CD14-positive monocyte (primary cell): ENCODE measurements at regions not wholly inside any gene's neighbourhood (a gene's known extent, or its start where the extent isn't known, plus 50 kb on each side); places are given as distances from the start of the nearest gene placed in this dataset.

Experiments
- DNase-seq, 3 donors: peaks; one replicate each; pipeline ENCODE4 v3.0.0-alpha.2; 2011 to 2022
- H2AFZ ChIP-seq: 2 replicates; pipeline ENCODE4 v1.6.0; 2012; ENCODE audit warnings: mild to moderate bottlenecking, low read depth, low read length, inconsistent platforms; ENCODE audit not compliant: insufficient read depth, poor library complexity, severe bottlenecking
- H3K27ac ChIP-seq, 2 donors: 1 replicate in 1 of 2; 2 replicates in 1 of 2; pipeline ENCODE4 v1.5.1; 2012 to 2013; ENCODE audit warnings: low read length in 2 of 2, control low read depth in 1 of 2, inconsistent platforms in 1 of 2, low read depth in 1 of 2, mild to moderate bottlenecking in 1 of 2
- H3K27me3 ChIP-seq, 2 donors: one replicate each; pipeline versions ENCODE4 v1.6.0 to v1.6.1; 2011 to 2013; ENCODE audit warnings: low read length in 2 of 2; ENCODE audit not compliant: control insufficient read depth in 2 of 2, insufficient read depth in 2 of 2
- H3K36me3 ChIP-seq, 2 donors: replicated peaks in 1 of 2; 1 replicate in 1 of 2; 2 replicates in 1 of 2; pipeline versions ENCODE4 v1.5.1 to v1.6.1; 2012 to 2013; ENCODE audit warnings: low read length in 2 of 2, control low read depth in 1 of 2, inconsistent platforms in 1 of 2, mild to moderate bottlenecking in 1 of 2; ENCODE audit not compliant: insufficient read depth in 2 of 2, control insufficient read depth in 1 of 2
- H3K4me1 ChIP-seq, 2 donors: 1 replicate in 1 of 2; 2 replicates in 1 of 2; pipeline versions ENCODE4 v1.5.1 to v1.6.1; 2012 to 2013; ENCODE audit warnings: low read length in 2 of 2, control low read depth in 1 of 2, inconsistent platforms in 1 of 2, mild to moderate bottlenecking in 1 of 2, moderate library complexity in 1 of 2; ENCODE audit not compliant: insufficient read depth in 2 of 2, control insufficient read depth in 1 of 2
- H3K4me2 ChIP-seq: replicated peaks from 2 replicates; pipeline ENCODE3; 2012; ENCODE audit warnings: low read length, moderate library complexity, mild to moderate bottlenecking; ENCODE audit not compliant: poor library complexity, severe bottlenecking; ENCODE audit errors: extremely low read depth
- H3K4me3 ChIP-seq, 3 experiments: fragments of 200-600 bp in 1 of 3; sonication (generic) in 1 of 3; replicated peaks in 1 of 3; 1 replicate in 2 of 3; 2 replicates in 1 of 3; pipeline ENCODE4 v1.5.1; 2011 to 2013; ENCODE audit warnings: low read length in 3 of 3, mild to moderate bottlenecking in 3 of 3, control low read depth in 2 of 3, low read depth in 2 of 3, inconsistent platforms in 1 of 3, moderate library complexity in 1 of 3
- H3K79me2 ChIP-seq: 2 replicates; pipeline ENCODE4 v1.6.0; 2012; ENCODE audit warnings: mild to moderate bottlenecking, control low read depth, inconsistent platforms, low read length, moderate library complexity; ENCODE audit not compliant: insufficient read depth
- H3K9ac ChIP-seq: 2 replicates; pipeline ENCODE4 v1.6.0; 2017; ENCODE audit warnings: low read length, mild to moderate bottlenecking; ENCODE audit not compliant: insufficient read depth, poor library complexity, severe bottlenecking
- H3K9me3 ChIP-seq, 2 donors: replicated peaks in 1 of 2; 1 replicate in 1 of 2; 2 replicates in 1 of 2; pipeline versions ENCODE4 v1.5.1 to v1.6.1; 2012 to 2013; ENCODE audit warnings: low read length in 2 of 2, control low read depth in 1 of 2; ENCODE audit not compliant: control insufficient read depth in 1 of 2, insufficient read depth in 1 of 2
- H4K20me1 ChIP-seq: 2 replicates; pipeline ENCODE4 v1.6.0; 2012; ENCODE audit warnings: mild to moderate bottlenecking, low read length, control low read depth, moderate library complexity; ENCODE audit not compliant: insufficient read depth
- H3K27ac Mint-ChIP-seq, 7 donors: one replicate each; pipeline ENCODE4 v1.8.0; 2020; ENCODE audit warnings: mild to moderate bottlenecking in 7 of 7, mixed read lengths in 7 of 7, moderate library complexity in 6 of 7, inconsistent platforms in 2 of 7
- H3K27me3 Mint-ChIP-seq, 3 donors: one replicate each; pipeline ENCODE4 v1.8.0; 2021 to 2022; ENCODE audit warnings: low read depth in 3 of 3, mild to moderate bottlenecking in 3 of 3, mixed read lengths in 3 of 3, moderate library complexity in 3 of 3, inconsistent platforms in 1 of 3
- H3K36me3 Mint-ChIP-seq, 2 donors: one replicate each; pipeline ENCODE4 v1.8.0; 2020; ENCODE audit warnings: mixed read lengths in 2 of 2, inconsistent platforms in 1 of 2, mild to moderate bottlenecking in 1 of 2
- H3K4me1 Mint-ChIP-seq: one replicate; pipeline ENCODE4 v1.8.0; 2020; ENCODE audit warnings: mild to moderate bottlenecking, mixed read lengths
- H3K4me3 Mint-ChIP-seq, 2 donors: one replicate each; pipeline ENCODE4 v1.8.0; 2020; ENCODE audit warnings: mild to moderate bottlenecking in 2 of 2, mixed read lengths in 2 of 2, moderate library complexity in 1 of 2
- H3K9me3 Mint-ChIP-seq, 7 donors: one replicate each; pipeline ENCODE4 v1.8.0; 2020 to 2022; ENCODE audit warnings: mixed read lengths in 7 of 7, mild to moderate bottlenecking in 6 of 7, moderate library complexity in 6 of 7, inconsistent platforms in 2 of 7
- WGBS: methylation state at CpG from one replicate; pipeline ENCODE4 v1.1.5; 2013; ENCODE audit warnings: missing lambda C conversion rate; ENCODE audit not compliant: insufficient coverage; 5-methylcytosine and 5-hydroxymethylcytosine counted together
- intact Hi-C, 2 donors: fragments of 100-400 bp; cut with micrococcal nuclease; formaldehyde crosslinking; loops; one replicate each; pipeline versions ENCODE4 v1.15.0 to v1.15.1; 2023
- TF ChIP-seq, protein P1 (sequence below): fragments of 200-600 bp; IDR thresholded peaks from one replicate; pipeline ENCODE4 v1.8.0; 2022; ENCODE audit warnings: antibody characterized with exemption, mild to moderate bottlenecking

DNA sequence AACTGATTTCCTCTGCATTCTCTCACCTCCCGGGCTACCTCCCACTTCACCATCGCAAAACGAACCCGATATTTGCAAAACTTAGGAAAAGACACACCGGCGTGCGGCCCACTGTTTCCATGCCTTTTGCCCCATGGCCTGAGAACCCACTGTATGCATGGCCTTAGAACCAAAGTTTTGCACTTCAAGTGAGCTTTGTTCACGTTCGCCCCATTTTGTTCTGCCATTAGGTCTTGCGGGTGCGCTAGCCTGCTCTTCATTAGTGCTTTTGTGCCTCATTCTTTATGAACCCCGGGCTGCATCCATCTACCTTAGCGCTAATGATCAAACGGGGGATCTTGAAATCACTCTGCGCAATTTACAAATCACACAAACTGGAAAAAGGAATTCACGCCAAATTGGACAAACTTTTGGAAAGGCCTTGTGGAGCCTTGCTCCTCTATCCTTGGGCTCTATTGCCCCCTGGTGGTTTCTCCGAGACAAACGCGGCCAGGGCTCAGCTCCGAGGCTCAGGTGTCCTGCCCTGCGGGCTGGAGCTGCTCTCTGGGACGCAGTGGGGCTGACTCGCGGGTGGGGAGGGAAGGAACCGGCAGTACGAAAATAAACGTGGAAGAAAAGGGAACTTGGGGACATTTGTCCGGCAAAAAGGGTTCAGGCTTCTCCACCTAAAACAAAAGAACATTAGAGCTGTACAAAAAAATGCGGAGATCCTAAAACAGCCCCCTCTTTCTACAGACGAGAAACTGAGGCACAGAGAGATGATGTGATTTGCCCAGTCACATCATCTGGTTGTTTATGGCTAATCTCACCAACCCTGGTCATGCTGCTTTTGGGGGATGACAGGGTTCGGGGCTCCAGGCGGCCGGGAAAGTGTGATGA is 300.4 kb upstream of the NFE2L3 start:
- H3K27me3 Mint-ChIP-seq = peaks cover 52 to 71% (median 61%) of the 10 kb centered on the region in 3 donors

More for the DNA sequence above, 300.4 kb upstream of the NFE2L3 start:
- Histone ChIP-seq H4K20me1 (no peaks in the 10 kb centered on the region), H3K27ac (no peak overlapping the region), H3K79me2 (no peaks in the 10 kb centered on the region), H3K4me2 (peak overlapping the region; percentile 66), H3K4me1 (peaks cover 20 to 24% of the 10 kb centered on the region in 2 donors), H2AFZ (peak overlapping the region; percentile 57), H3K9ac (no peak overlapping the region), H3K9me3 (peaks cover 5 to 31% of the 10 kb centered on the region in 2 donors), H3K4me3 (peak overlapping the region in 1 of 3 experiments; percentile 60), H3K36me3 (no peaks in the 10 kb centered on the region), H3K27me3 (peaks cover 60 to 85% of the 10 kb centered on the region in 2 donors)
- H3K4me3 Mint-ChIP-seq = peak overlapping the region; percentile 56 to 92
- H3K9me3 Mint-ChIP-seq = peaks cover 3 to 28% (median 23%) of the 10 kb centered on the region in 7 donors
- peak overlapping the region in 1 of 7 donors; percentile 63 for H3K27ac Mint-ChIP-seq
- TF ChIP-seq, protein P1, sequence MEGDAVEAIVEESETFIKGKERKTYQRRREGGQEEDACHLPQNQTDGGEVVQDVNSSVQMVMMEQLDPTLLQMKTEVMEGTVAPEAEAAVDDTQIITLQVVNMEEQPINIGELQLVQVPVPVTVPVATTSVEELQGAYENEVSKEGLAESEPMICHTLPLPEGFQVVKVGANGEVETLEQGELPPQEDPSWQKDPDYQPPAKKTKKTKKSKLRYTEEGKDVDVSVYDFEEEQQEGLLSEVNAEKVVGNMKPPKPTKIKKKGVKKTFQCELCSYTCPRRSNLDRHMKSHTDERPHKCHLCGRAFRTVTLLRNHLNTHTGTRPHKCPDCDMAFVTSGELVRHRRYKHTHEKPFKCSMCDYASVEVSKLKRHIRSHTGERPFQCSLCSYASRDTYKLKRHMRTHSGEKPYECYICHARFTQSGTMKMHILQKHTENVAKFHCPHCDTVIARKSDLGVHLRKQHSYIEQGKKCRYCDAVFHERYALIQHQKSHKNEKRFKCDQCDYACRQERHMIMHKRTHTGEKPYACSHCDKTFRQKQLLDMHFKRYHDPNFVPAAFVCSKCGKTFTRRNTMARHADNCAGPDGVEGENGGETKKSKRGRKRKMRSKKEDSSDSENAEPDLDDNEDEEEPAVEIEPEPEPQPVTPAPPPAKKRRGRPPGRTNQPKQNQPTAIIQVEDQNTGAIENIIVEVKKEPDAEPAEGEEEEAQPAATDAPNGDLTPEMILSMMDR = peak; percentile 84
- intact Hi-C loops = no loop called here
- peaks cover 22% of the 10 kb centered on the region for H3K4me1 Mint-ChIP-seq
- WGBS = 45% methylated on average over 22 of the region's 33 CpGs
- peak; percentile 42 to 60 (median 55) for DNase-seq
- H3K36me3 Mint-ChIP-seq = peaks cover 7 to 18% of the 10 kb centered on the region in 2 donors
